ENCODE measurements at regions not wholly inside any gene's neighbourhood (a gene's known extent, or its start where the extent isn't known, plus 50 kb on each side); places are given as distances from the start of the nearest gene placed in this dataset.

GRCh38 chr19:28426110-28426729, 786.7 kb downstream of the UQCRFS1 start:
- no peak for DNase-seq

- no peak for DNase-seq
Observed at GRCh38 chr19:28425046-28425931, 787.7 kb downstream of the UQCRFS1 start.

GRCh38 chr19:28424662-28425045, 788.3 kb downstream of the UQCRFS1 start:
- DNase-seq: no peak

- no peak for DNase-seq
Observed at GRCh38 chr19:28424077-28424476, 788.9 kb downstream of the UQCRFS1 start.

GRCh38 chr19:28422791-28423650, 789.9 kb downstream of the UQCRFS1 start:
- DNase-seq: no peak

GRCh38 chr19:28422046-28422445, 790.9 kb downstream of the UQCRFS1 start:
- no peak for DNase-seq

GRCh38 chr19:28420811-28421550, 792.0 kb downstream of the UQCRFS1 start:
- DNase-seq: no peak

- no peak for DNase-seq
Observed at GRCh38 chr19:28419312-28419711, 793.6 kb downstream of the UQCRFS1 start.

- no peak for DNase-seq
Observed at GRCh38 chr19:28417361-28417760, 795.6 kb downstream of the UQCRFS1 start.

GRCh38 chr19:28416245-28416644, 796.7 kb downstream of the UQCRFS1 start:
- no peak for DNase-seq

GRCh38 chr19:28414748-28415147, 798.2 kb downstream of the UQCRFS1 start:
- no peak for DNase-seq

GRCh38 chr19:28409859-28410258, 803.1 kb downstream of the UQCRFS1 start:
- no peak for DNase-seq

GRCh38 chr19:28406966-28407365, 806.0 kb downstream of the UQCRFS1 start:
- DNase-seq: no peak

GRCh38 chr19:28405346-28405742, 807.6 kb downstream of the UQCRFS1 start:
- no peak for DNase-seq

- no peak for DNase-seq
Observed at GRCh38 chr19:28404472-28404871, 808.5 kb downstream of the UQCRFS1 start.

GRCh38 chr19:28403690-28404089, 809.3 kb downstream of the UQCRFS1 start:
- DNase-seq: no peak

GRCh38 chr19:28402701-28403290, 810.2 kb downstream of the UQCRFS1 start:
- DNase-seq: no peak

- no peak for DNase-seq
Observed at GRCh38 chr19:28401739-28402424, 811.1 kb downstream of the UQCRFS1 start.

- no peak for DNase-seq
Observed at GRCh38 chr19:28400953-28401671, 811.8 kb downstream of the UQCRFS1 start.

- DNase-seq: no peak
Observed at GRCh38 chr19:28399187-28399586, 813.8 kb downstream of the UQCRFS1 start.

- DNase-seq: no peak
Observed at GRCh38 chr19:28397800-28398199, 815.2 kb downstream of the UQCRFS1 start.

All from DMS79 treated with DMSO at 0.1 percent for 48 hours (cell line).